ENCODE measurements at regions not wholly inside any gene's neighbourhood (a gene's known extent, or its start where the extent isn't known, plus 50 kb on each side); places are given as distances from the start of the nearest gene placed in this dataset.

DNA sequence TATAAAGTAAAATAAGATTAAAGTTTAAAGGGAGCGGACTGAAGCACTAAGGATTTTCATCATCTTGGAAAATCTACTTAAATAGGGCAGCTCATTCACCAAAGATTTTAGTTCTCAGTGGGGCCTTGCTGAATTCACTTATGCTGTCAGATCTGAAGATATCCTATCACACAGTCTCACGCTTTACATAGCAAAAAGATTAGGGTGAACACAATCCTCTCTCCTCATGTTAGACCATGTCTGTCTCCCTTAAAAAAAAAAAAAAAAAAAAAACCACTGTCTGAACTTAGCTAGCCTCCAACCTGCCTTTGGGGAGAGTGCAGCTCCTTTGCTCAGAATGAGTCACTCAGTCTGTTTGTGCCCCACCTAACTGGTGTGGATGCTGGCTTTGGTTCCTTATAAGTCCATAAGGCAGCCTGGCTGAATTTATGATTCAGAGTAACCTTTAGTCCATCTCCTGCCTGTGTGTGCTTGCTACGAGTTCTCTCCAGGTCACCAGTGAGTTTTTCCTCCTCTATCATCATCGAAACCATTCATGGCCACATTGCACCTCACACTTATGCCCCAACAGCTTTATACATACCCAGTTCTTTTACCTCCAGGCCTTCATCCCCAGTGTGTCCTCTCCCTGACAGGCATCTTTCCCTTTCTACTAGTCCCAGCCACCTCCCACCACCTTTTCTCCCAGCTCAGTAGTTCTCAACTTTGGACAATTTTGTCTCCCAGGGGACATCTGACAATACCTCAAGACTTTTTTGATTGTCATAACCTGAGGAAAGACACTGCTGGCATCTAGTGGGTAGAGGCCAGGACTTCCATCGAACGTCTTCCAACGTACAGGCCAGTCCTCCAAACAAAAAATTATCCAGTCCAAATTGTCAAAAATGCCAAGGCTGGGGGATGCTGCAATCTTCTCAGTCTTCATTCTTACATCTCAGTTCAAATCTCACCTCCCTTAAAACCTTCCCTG is 220.7 kb upstream of the EMCN start:
- H4K20me1 ChIP-seq (ENCODE audit: low read depth, low read length) = no peaks in the 10 kb centered on the region
- H3K9ac ChIP-seq (ENCODE audit: low read length) = no peak overlapping the region
- H3K27me3 ChIP-seq (ENCODE audit: low read length) = no peaks in the 10 kb centered on the region
- H3K79me2 ChIP-seq (ENCODE audit: insufficient read depth, low read length) = no peaks in the 10 kb centered on the region
- H3K4me2 ChIP-seq (ENCODE audit: low read depth, low read length, poor library complexity, severe bottlenecking) = no peak overlapping the region
- no peaks in the 10 kb centered on the region for H3K9me3 ChIP-seq (ENCODE audit: insufficient read depth, low read length)
- TF ChIP-seq, protein P1, sequence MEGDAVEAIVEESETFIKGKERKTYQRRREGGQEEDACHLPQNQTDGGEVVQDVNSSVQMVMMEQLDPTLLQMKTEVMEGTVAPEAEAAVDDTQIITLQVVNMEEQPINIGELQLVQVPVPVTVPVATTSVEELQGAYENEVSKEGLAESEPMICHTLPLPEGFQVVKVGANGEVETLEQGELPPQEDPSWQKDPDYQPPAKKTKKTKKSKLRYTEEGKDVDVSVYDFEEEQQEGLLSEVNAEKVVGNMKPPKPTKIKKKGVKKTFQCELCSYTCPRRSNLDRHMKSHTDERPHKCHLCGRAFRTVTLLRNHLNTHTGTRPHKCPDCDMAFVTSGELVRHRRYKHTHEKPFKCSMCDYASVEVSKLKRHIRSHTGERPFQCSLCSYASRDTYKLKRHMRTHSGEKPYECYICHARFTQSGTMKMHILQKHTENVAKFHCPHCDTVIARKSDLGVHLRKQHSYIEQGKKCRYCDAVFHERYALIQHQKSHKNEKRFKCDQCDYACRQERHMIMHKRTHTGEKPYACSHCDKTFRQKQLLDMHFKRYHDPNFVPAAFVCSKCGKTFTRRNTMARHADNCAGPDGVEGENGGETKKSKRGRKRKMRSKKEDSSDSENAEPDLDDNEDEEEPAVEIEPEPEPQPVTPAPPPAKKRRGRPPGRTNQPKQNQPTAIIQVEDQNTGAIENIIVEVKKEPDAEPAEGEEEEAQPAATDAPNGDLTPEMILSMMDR (IDR thresholded peaks at IDR 0.05; ENCODE audit: insufficient read depth, low read length, poor library complexity, severe bottlenecking) = no peak
- TF ChIP-seq EZH2phosphoT487 (conservative IDR thresholded peaks at IDR 0.05; ENCODE audit: low read length) = no peak
- H3K36me3 ChIP-seq (ENCODE audit: low read length) = no peaks in the 10 kb centered on the region
- H3K27ac ChIP-seq (ENCODE audit: low read depth, low read length) = no peak overlapping the region
- no peaks in the 10 kb centered on the region for H3K9me2 ChIP-seq (replicated peaks; ENCODE audit: insufficient read depth, low read length)
- no peak overlapping the region for H3K4me3 ChIP-seq (ENCODE audit: insufficient read depth, low read length, poor library complexity, severe bottlenecking)
- H2AFZ ChIP-seq (ENCODE audit: low read depth, low read length, severe bottlenecking) = no peak overlapping the region
- no peaks in the 10 kb centered on the region for H3F3A ChIP-seq (ENCODE audit: insufficient read depth)

DNA sequence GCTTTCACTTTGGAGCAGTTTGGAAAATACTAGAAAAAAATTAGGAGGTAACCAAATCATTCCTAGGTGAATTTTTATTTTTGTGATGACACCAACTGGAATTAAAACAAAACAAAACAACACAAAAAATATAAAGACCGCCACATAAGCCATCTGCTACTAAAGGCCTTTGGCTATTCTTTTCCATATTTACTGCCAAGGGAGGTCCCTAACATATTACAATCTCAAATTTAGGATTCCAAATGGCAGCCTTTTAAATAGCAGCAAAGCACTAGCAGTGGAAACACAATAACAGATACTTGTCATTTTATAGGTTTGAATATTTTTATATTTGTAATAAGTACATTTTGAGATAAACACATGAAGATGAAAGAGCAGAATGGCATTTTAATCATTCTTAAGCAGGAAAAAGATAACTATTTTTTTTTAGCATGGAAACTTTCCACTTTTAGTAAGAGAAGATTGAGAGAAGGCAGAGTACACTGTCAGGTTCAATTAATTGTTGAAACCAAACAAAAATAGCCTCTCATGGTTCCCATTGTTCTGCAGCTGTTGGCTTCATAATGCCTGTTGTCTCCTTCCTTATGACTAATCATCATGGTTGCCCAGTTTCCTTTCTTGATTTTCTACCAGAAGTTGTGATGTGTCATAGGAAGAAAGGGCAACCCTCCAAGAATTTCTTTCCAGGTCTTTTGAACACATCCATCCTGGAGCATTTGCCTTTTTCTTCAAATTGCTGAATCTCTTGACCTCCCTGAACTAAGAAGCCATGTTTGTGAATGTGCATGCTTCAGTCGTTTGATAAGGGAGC is 219.0 kb upstream of the EMCN start:
- Histone ChIP-seq H3K27me3 (ENCODE audit: low read length) (no peaks in the 10 kb centered on the region), H3K9me3 (ENCODE audit: insufficient read depth, low read length) (no peaks in the 10 kb centered on the region), H3K9me2 (replicated peaks; ENCODE audit: insufficient read depth, low read length) (no peaks in the 10 kb centered on the region), H3K36me3 (ENCODE audit: low read length) (no peaks in the 10 kb centered on the region), H3K4me3 (ENCODE audit: insufficient read depth, low read length, poor library complexity, severe bottlenecking) (no peak overlapping the region), H3K9ac (ENCODE audit: low read length) (no peak overlapping the region), H3K27ac (ENCODE audit: low read depth, low read length) (no peak overlapping the region), H3K4me2 (ENCODE audit: low read depth, low read length, poor library complexity, severe bottlenecking) (no peak overlapping the region), H3F3A (ENCODE audit: insufficient read depth) (no peaks in the 10 kb centered on the region), H3K79me2 (ENCODE audit: insufficient read depth, low read length) (no peaks in the 10 kb centered on the region), H4K20me1 (ENCODE audit: low read depth, low read length) (no peaks in the 10 kb centered on the region), H2AFZ (ENCODE audit: low read depth, low read length, severe bottlenecking) (no peak overlapping the region)
- TF ChIP-seq, protein P1 (IDR thresholded peaks at IDR 0.05; ENCODE audit: insufficient read depth, low read length, poor library complexity, severe bottlenecking) = no peak
- no peak for TF ChIP-seq EZH2phosphoT487 (conservative IDR thresholded peaks at IDR 0.05; ENCODE audit: low read length)

DNA sequence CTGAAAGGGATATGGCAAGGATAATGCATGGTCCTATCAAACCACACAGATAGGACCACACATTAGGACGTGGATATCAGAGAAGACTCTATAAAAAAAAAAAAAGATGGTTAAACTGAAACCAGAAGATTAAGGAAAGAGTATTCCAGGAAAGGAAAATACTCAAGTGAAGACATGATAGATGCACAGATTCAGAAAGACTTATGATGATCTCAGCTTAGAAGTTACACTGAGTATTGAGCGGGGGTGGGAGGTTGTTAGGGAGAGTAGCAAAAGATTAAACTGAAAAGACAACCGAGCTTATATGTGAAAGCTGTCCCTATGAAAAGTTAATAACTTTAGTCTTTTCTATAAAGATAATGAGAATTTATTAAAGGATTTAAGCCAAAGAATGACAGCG is 211.0 kb upstream of the EMCN start:
- no peak overlapping the region for H3K9ac ChIP-seq (ENCODE audit: low read length)
- H3K9me3 ChIP-seq (ENCODE audit: insufficient read depth, low read length) = no peaks in the 10 kb centered on the region
- H3K9me2 ChIP-seq (replicated peaks; ENCODE audit: insufficient read depth, low read length) = no peaks in the 10 kb centered on the region
- H2AFZ ChIP-seq (ENCODE audit: low read depth, low read length, severe bottlenecking) = no peak overlapping the region
- no peak for TF ChIP-seq EZH2phosphoT487 (conservative IDR thresholded peaks at IDR 0.05; ENCODE audit: low read length)
- TF ChIP-seq, protein P1 (IDR thresholded peaks at IDR 0.05; ENCODE audit: insufficient read depth, low read length, poor library complexity, severe bottlenecking) = no peak
- no peak overlapping the region for H3K4me2 ChIP-seq (ENCODE audit: low read depth, low read length, poor library complexity, severe bottlenecking)
- H3K4me3 ChIP-seq (ENCODE audit: insufficient read depth, low read length, poor library complexity, severe bottlenecking) = no peak overlapping the region
- no peak overlapping the region for H3K27ac ChIP-seq (ENCODE audit: low read depth, low read length)
- no peaks in the 10 kb centered on the region for H4K20me1 ChIP-seq (ENCODE audit: low read depth, low read length)
- H3K27me3 ChIP-seq (ENCODE audit: low read length) = no peaks in the 10 kb centered on the region
- no peaks in the 10 kb centered on the region for H3K79me2 ChIP-seq (ENCODE audit: insufficient read depth, low read length)
- no peaks in the 10 kb centered on the region for H3F3A ChIP-seq (ENCODE audit: insufficient read depth)
- no peaks in the 10 kb centered on the region for H3K36me3 ChIP-seq (ENCODE audit: low read length)

All from SU-DHL-6 (cell line).